H9 (cell line): ENCODE measurements at regions not wholly inside any gene's neighbourhood (a gene's known extent, or its start where the extent isn't known, plus 50 kb on each side); places are given as distances from the start of the nearest gene placed in this dataset.

Experiments
- DNase-seq: peaks from one replicate; pipeline ENCODE4 v3.0.0-alpha.2; 2017
- H2AFZ ChIP-seq: one replicate; pipeline ENCODE4 v1.6.1; 2013; ENCODE audit warnings: mild to moderate bottlenecking, low read length, control low read depth, moderate library complexity
- H2AK5ac ChIP-seq: 2 replicates; pipeline ENCODE4 v1.6.1; 2013; ENCODE audit warnings: low read length, control low read depth, mixed read lengths; ENCODE audit not compliant: insufficient read length
- H2BK120ac ChIP-seq: one replicate; pipeline ENCODE4 v1.6.1; 2013; ENCODE audit warnings: low read depth, mild to moderate bottlenecking, low read length, control low read depth, inconsistent platforms; ENCODE audit not compliant: poor library complexity, severe bottlenecking
- H2BK12ac ChIP-seq: 2 replicates; pipeline ENCODE4 v1.6.1; 2013; ENCODE audit warnings: low read length, control low read depth, mixed read lengths, low read depth; ENCODE audit not compliant: insufficient read length
- H2BK15ac ChIP-seq: 2 replicates; pipeline ENCODE4 v1.6.1; 2013; ENCODE audit warnings: low read depth, low read length, control low read depth
- H2BK20ac ChIP-seq: one replicate; pipeline ENCODE4 v1.6.1; 2013; ENCODE audit warnings: low read depth, mild to moderate bottlenecking, low read length, control low read depth, inconsistent platforms; ENCODE audit not compliant: poor library complexity, severe bottlenecking
- H2BK5ac ChIP-seq: 2 replicates; pipeline ENCODE4 v1.6.1; 2013; ENCODE audit warnings: low read length, control low read depth, mixed read lengths; ENCODE audit not compliant: insufficient read length
- H3K14ac ChIP-seq: 2 replicates; pipeline ENCODE4 v1.6.1; 2013; ENCODE audit warnings: low read length, control low read depth; ENCODE audit not compliant: insufficient read depth
- H3K18ac ChIP-seq: 2 replicates; pipeline ENCODE4 v1.6.1; 2013; ENCODE audit warnings: low read depth, mild to moderate bottlenecking, mixed read lengths, low read length, control low read depth; ENCODE audit not compliant: insufficient read length
- H3K23ac ChIP-seq: 2 replicates; pipeline ENCODE4 v1.6.1; 2013; ENCODE audit warnings: low read length, control low read depth, mixed read lengths, low read depth; ENCODE audit not compliant: insufficient read length
- H3K23me2 ChIP-seq: 2 replicates; pipeline ENCODE4 v1.6.1; 2013; ENCODE audit warnings: low read depth, mild to moderate bottlenecking, mixed read lengths, low read length, control low read depth; ENCODE audit not compliant: insufficient read length, poor library complexity, severe bottlenecking
- H3K27ac ChIP-seq: 2 replicates; pipeline ENCODE4 v1.5.1; 2013; ENCODE audit warnings: low read length, control low read depth, mixed read lengths, low read depth; ENCODE audit not compliant: insufficient read length
- H3K27me3 ChIP-seq: 2 replicates; pipeline ENCODE4 v1.6.1; 2013; ENCODE audit warnings: low read length, control low read depth, inconsistent platforms; ENCODE audit not compliant: insufficient read depth
- H3K4ac ChIP-seq: 2 replicates; pipeline ENCODE4 v1.6.1; 2013; ENCODE audit warnings: low read depth, mild to moderate bottlenecking, control low read depth, inconsistent platforms, low read length, moderate library complexity
- H3K4me1 ChIP-seq: 2 replicates; pipeline ENCODE4 v1.6.1; 2013; ENCODE audit warnings: low read length, control low read depth, inconsistent platforms; ENCODE audit not compliant: insufficient read depth
- H3K4me2 ChIP-seq: 2 replicates; pipeline ENCODE4 v1.6.1; 2013; ENCODE audit warnings: low read length, control low read depth, mixed read lengths; ENCODE audit not compliant: insufficient read length, insufficient read depth
- H3K56ac ChIP-seq: 2 replicates; pipeline ENCODE4 v1.6.1; 2013; ENCODE audit warnings: low read depth, mild to moderate bottlenecking, mixed read lengths, low read length, control low read depth; ENCODE audit not compliant: insufficient read length
- H3K79me1 ChIP-seq: 2 replicates; pipeline ENCODE4 v1.6.1; 2013; ENCODE audit warnings: low read depth, mild to moderate bottlenecking, moderate library complexity, low read length, control low read depth, inconsistent platforms; ENCODE audit not compliant: insufficient read depth, poor library complexity, severe bottlenecking
- H3K79me2 ChIP-seq: 2 replicates; pipeline ENCODE4 v1.6.1; 2013; ENCODE audit warnings: low read length, control low read depth, inconsistent platforms; ENCODE audit not compliant: insufficient read depth
- H3K9ac ChIP-seq: 2 replicates; pipeline ENCODE4 v1.6.1; 2013; ENCODE audit warnings: low read length, control low read depth, mixed read lengths; ENCODE audit not compliant: insufficient read length; ENCODE audit errors: extremely low read depth
- H3K9me3 ChIP-seq: one replicate; pipeline ENCODE4 v1.6.1; 2013; ENCODE audit warnings: low read depth, low read length, inconsistent platforms; ENCODE audit not compliant: control insufficient read depth
- H3T11ph ChIP-seq: one replicate; pipeline ENCODE4 v1.6.1; 2013; ENCODE audit warnings: mild to moderate bottlenecking, low read length, control low read depth, inconsistent platforms
- H4K20me1 ChIP-seq: one replicate; pipeline ENCODE4 v1.6.1; 2013; ENCODE audit not compliant: control insufficient read depth, insufficient read length, insufficient read depth
- H4K5ac ChIP-seq: 2 replicates; pipeline ENCODE4 v1.6.1; 2013; ENCODE audit warnings: low read depth, mild to moderate bottlenecking, mixed read lengths, low read length, control low read depth; ENCODE audit not compliant: insufficient read length
- H4K8ac ChIP-seq: replicated peaks from 2 replicates; pipeline ENCODE4 v1.6.1; 2013; ENCODE audit warnings: low read length, control low read depth, mixed read lengths, low read depth; ENCODE audit not compliant: insufficient read length
- H4K91ac ChIP-seq: 2 replicates; pipeline ENCODE4 v1.6.1; 2013; ENCODE audit warnings: low read depth, mild to moderate bottlenecking, moderate library complexity, mixed read lengths, low read length, control low read depth; ENCODE audit not compliant: insufficient read length
- H3K27ac Mint-ChIP-seq, 3 experiments: 2 replicates in 2 of 3; 3 replicates in 1 of 3; pipeline ENCODE4 v1.8.0; 2020 to 2021; ENCODE audit warnings: mixed read lengths in 3 of 3, mild to moderate bottlenecking in 1 of 3, moderate library complexity in 1 of 3
- H3K27me3 Mint-ChIP-seq: 2 replicates; pipeline ENCODE4 v1.8.0; 2021; ENCODE audit warnings: low read depth, mild to moderate bottlenecking, moderate library complexity, mixed read lengths
- H3K36me3 Mint-ChIP-seq, 3 experiments: 2 replicates in 2 of 3; 3 replicates in 1 of 3; pipeline ENCODE4 v1.8.0; 2020 to 2021; ENCODE audit warnings: low read depth in 3 of 3, mixed read lengths in 3 of 3; ENCODE audit not compliant: insufficient read depth in 1 of 3
- H3K4me1 Mint-ChIP-seq, 2 experiments: 2 replicates each; pipeline ENCODE4 v1.8.0; 2020; ENCODE audit warnings: mixed read lengths in 2 of 2
- H3K4me3 Mint-ChIP-seq, 2 experiments: 2 replicates in 1 of 2; 3 replicates in 1 of 2; pipeline ENCODE4 v1.8.0; 2020 to 2021; ENCODE audit warnings: mild to moderate bottlenecking in 2 of 2, mixed read lengths in 2 of 2, moderate library complexity in 1 of 2
- H3K9me3 Mint-ChIP-seq, 2 experiments: 2 replicates in 1 of 2; 3 replicates in 1 of 2; pipeline ENCODE4 v1.8.0; 2020; ENCODE audit warnings: mild to moderate bottlenecking in 2 of 2, mixed read lengths in 2 of 2, moderate library complexity in 1 of 2
- WGBS: extraction: QIAGEN DNeasy Blood & Tissue Kit; methylation state at CpG from one replicate; pipeline ENCODE4 v1.1.7; 2013; ENCODE audit warnings: missing lambda C conversion rate, low lambda C conversion rate, mixed read lengths; ENCODE audit not compliant: insufficient read length; ENCODE audit errors: extremely low coverage; 5-methylcytosine and 5-hydroxymethylcytosine counted together
- TF ChIP-seq, protein P1 (sequence below): fragments of 200-600 bp; sonication (generic); conservative IDR thresholded peaks from 3 replicates; pipeline ENCODE4 v1.8.0; 2021; ENCODE audit warnings: antibody characterized with exemption, mild to moderate bottlenecking

DNA sequence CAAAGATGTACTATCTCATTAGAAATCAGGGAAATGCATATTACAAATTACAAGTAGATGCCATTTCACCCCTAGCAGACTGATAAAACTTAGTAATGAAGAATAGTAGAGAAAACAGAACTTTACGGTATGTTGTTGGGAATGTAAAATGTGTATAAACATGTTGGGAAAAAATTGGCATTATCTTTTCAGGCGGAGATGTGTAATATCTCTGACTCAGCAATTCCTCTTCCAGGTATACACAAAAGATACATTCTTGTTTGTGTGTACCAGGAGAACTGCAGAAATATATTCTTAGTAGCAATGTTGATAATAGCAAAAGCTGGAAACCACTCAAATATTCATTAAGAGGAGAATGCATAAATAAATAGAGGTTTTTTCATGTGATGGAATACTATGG, 204.5 kb downstream of the LPIN1 start:
- Histone ChIP-seq H3K56ac (no peak overlapping the region), H4K20me1 (no peaks in the 10 kb centered on the region), H3K9ac (no peak overlapping the region), H3K27ac (no peak overlapping the region), H3K23me2 (no peaks in the 10 kb centered on the region), H3T11ph (no peak overlapping the region), H2AK5ac (no peak overlapping the region), H3K14ac (no peak overlapping the region), H3K9me3 (no peaks in the 10 kb centered on the region), H4K91ac (no peak overlapping the region), H4K5ac (no peak overlapping the region), H4K8ac (no peak overlapping the region), H2BK12ac (no peak overlapping the region), H3K79me1 (no peaks in the 10 kb centered on the region), H3K4ac (no peak overlapping the region), H2BK5ac (no peak overlapping the region), H3K18ac (no peak overlapping the region), H2BK15ac (no peak overlapping the region), H3K23ac (no peak overlapping the region), H2BK120ac (no peak overlapping the region), H2AFZ (no peak overlapping the region), H3K27me3 (no peaks in the 10 kb centered on the region), H3K79me2 (no peaks in the 10 kb centered on the region), H3K4me2 (no peak overlapping the region), H3K4me1 (no peaks in the 10 kb centered on the region), H2BK20ac (no peak overlapping the region)
- Mint-ChIP-seq H3K36me3 (no peaks in the 10 kb centered on the region), H3K27ac (no peak overlapping the region), H3K4me3 (no peak overlapping the region), H3K27me3 (peaks cover 2% of the 10 kb centered on the region; the same call in 1 of the 2 replicates), H3K9me3 (0 out of 5 replicates have a peak, but pooled peaks cover 0 to 3% of the 10 kb centered on the region in 2 experiments), H3K4me1 (0 out of 4 replicates have a peak, but pooled peaks cover 0 to 2% of the 10 kb centered on the region in 2 experiments)
- TF ChIP-seq, protein P1, sequence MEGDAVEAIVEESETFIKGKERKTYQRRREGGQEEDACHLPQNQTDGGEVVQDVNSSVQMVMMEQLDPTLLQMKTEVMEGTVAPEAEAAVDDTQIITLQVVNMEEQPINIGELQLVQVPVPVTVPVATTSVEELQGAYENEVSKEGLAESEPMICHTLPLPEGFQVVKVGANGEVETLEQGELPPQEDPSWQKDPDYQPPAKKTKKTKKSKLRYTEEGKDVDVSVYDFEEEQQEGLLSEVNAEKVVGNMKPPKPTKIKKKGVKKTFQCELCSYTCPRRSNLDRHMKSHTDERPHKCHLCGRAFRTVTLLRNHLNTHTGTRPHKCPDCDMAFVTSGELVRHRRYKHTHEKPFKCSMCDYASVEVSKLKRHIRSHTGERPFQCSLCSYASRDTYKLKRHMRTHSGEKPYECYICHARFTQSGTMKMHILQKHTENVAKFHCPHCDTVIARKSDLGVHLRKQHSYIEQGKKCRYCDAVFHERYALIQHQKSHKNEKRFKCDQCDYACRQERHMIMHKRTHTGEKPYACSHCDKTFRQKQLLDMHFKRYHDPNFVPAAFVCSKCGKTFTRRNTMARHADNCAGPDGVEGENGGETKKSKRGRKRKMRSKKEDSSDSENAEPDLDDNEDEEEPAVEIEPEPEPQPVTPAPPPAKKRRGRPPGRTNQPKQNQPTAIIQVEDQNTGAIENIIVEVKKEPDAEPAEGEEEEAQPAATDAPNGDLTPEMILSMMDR: no peak
- WGBS: 100% methylated on average over 1 of the region's 2 CpGs
- DNase-seq: no peak
